ENCODE measurements at regions not wholly inside any gene's neighbourhood (a gene's known extent, or its start where the extent isn't known, plus 50 kb on each side); places are given as distances from the start of the nearest gene placed in this dataset.

GRCh38 chr6:145529582-145529981 is 205.7 kb downstream of the EPM2A start:
- DNase-seq = no peak

- no peak for DNase-seq
These were observed 204.9 kb downstream of the EPM2A start for GRCh38 chr6:145530454-145530853.

- no peak for DNase-seq
These were observed 204.3 kb downstream of the EPM2A start for GRCh38 chr6:145531032-145531431.

- DNase-seq = no peak
These were observed 203.5 kb downstream of the EPM2A start for GRCh38 chr6:145531822-145532221.

DNA sequence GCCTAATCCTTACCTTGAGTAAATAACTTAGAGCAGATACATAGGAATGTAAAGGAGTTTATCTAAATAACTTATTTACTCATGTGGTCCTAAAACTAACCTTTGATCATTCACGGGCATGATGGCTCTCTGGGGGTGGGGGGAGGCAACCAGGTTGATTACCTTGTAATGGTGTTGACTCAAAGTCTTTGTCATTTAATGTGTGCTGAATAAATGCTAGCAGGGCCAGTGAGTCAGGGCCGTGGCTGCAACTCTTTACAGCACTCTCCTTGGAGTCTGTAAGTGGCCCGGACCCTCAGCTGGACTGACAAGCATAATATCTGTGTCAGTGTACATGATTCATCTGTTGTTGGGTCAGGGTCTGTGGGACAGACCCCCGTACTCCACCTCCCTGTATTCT is 203.0 kb downstream of the EPM2A start:
- no peak for DNase-seq

- peak; percentile 46 for DNase-seq
These were observed 200.3 kb downstream of the EPM2A start for GRCh38 chr6:145534989-145535388.

DNA sequence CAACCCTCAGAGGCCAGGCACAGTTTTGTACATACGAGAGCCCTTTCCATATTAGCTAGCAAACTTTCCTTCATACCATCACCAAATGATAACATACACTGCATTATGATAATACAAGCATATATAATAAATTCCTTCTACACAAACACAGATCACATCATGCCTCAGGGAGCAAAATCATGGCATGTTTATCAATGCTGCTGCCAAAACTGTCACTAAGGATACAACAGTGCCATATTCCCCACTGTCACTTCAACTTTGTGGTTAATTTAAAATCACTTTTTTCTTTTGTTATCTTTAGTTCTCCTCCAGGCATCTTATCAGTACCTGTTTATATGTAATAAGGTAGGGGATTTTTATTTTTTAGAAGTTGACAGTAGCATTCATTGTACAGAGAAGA is 196.3 kb downstream of the EPM2A start:
- DNase-seq = no peak

GRCh38 chr6:145539831-145540230 is 195.5 kb downstream of the EPM2A start:
- DNase-seq = no peak

GRCh38 chr6:145540741-145541140 is 194.6 kb downstream of the EPM2A start:
- no peak for DNase-seq

GRCh38 chr6:145544041-145544440 is 191.3 kb downstream of the EPM2A start:
- peak; percentile 23 for DNase-seq

DNA sequence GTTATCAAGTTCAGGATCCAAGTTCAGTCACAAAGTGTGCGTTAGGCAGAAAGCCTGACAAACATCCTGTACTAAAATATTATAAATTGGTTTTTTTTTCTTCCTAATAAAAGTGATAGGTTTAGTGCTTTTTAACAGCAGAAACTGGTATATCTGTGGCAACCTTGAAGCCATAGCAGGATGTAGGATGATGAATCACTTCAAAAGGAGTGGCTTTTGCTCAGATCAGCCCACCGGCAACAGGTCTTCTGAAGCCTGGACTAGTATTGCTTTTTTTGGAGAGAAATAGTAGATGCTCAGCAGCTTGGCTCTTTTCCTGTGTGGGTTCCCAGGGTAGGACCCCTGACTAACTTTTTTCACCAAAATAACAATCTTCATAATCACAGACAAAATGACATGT is 190.8 kb downstream of the EPM2A start:
- no peak for DNase-seq

- DNase-seq = no peak
These were observed 189.1 kb downstream of the EPM2A start for GRCh38 chr6:145546265-145546664.

- DNase-seq = peak; percentile 57
These were observed 187.6 kb downstream of the EPM2A start for GRCh38 chr6:145547594-145548335.

GRCh38 chr6:145548933-145549648 is 186.2 kb downstream of the EPM2A start:
- no peak for DNase-seq

- no peak for DNase-seq
These were observed 184.2 kb downstream of the EPM2A start for GRCh38 chr6:145551164-145551563.

GRCh38 chr6:145555084-145555483 is 180.2 kb downstream of the EPM2A start:
- DNase-seq = no peak

- DNase-seq = no peak
These were observed 177.8 kb downstream of the EPM2A start for GRCh38 chr6:145557474-145557873.

- DNase-seq = no peak
These were observed 175.5 kb downstream of the EPM2A start for GRCh38 chr6:145559836-145560235.

DNA sequence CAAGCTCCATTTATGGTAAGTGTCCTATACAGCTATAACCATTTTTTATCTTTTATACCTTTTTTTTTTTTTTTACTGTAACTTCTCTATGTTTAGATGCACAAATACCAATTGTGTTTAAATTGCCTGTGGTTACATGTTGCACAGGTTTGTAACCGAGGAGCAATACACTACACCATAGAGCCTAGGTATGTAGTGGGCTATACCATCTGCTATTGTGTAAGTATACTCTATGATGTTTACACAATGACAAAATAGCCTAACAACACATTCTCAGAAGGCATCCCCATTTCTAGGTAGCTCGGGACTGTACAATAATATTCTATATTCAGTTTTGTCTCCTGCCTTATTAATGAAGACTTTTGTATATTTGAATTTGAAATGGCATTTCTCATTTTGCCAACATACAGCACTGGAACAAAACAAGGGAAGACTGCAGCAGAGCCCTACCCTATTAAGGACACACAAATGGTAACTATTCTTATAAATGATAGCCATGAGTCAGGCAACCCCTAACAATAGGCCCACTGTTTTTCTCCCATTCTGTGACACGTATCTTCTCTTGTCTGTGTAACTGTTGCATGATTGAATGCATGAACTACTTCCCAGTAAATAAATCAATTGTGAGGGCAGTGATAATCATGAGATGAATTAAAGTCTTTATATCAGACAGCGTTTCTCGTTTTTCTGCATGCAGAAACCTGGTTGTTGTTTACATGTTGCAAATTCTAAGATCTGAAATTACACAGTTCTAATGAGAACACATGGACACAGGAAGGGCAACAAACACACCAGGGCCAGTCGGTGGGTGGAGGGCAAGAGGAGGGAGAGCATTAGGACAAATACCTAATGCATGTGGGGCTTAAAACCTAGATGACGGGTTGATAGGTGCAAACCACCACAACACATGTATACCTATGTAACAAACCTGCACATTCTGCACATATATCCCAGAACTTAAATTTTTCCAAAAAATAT is 173.9 kb downstream of the EPM2A start:
- no peak for DNase-seq

DNA sequence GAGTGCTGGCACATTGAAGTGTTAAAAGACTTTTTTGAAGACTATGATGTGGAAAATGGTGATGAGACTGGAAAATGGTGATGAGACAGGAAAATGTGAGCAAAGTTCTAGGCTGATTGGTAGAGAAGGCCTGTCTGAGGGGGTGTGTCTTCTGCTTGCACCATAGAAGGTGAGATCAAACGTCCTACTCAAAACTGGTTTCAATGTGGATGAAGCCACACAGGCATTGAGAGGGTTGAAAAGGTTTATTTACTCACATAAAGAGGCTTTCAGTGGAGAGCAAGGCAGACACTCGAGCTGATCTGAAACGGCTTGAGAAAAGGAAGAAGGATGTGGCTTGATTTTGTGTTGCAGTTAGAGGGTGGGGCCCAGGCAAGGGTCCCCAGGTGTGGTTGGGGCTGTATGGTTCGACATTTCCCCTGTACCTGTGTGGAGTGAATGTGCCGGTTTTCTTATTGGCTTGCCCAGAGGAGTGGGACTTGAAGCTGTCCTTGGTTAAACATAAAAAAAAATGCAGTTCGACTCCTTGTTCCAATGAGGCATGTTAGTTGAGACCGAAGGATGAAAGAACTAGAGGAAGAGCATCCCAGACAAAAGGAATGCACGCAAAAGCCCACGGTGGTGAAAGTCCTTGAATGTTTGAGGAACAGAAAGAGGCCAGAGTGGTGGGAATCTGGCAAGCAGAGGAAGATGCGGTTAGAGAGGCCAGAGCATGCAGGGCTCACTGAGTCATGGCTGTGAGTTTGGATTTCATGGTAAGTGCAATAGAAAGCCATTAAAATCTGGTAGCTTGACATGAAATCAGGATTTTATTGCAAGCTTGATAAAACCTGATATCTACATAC is 172.3 kb downstream of the EPM2A start:
- no peak for DNase-seq

- DNase-seq = no peak
These were observed 170.8 kb downstream of the EPM2A start for GRCh38 chr6:145564553-145564952.

DNA sequence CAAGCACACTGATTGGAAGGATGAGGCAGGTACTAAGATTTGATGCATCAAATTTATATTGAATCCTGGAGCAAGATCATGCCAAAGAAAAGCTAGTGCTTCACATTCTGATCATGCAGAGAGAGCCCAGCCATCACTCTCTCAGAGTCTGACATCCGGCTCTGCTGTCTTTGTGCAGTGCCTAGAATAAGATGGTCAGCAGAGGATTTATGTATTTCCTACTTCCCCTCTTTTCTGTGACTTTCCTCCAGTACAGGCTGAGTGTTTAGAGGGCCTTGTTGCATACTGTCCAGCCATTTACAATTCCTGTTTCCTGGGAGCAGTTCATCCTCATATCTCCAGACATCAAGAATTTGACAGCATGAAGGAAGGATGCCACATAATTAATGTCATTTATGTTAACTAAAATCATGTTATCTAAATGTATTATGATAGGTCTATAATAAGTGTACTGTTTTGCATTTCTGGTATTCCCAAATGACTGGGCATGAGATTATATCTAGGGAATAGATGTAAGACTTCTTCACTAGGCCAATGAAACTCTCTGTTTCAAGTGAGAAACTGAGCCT is 167.6 kb downstream of the EPM2A start:
- DNase-seq = no peak

Data from hindlimb muscle (tissue), 1 donor.